ENCODE measurements at regions not wholly inside any gene's neighbourhood (a gene's known extent, or its start where the extent isn't known, plus 50 kb on each side); places are given as distances from the start of the nearest gene placed in this dataset.

GRCh38 chr10:62911210-62911963 is 95.2 kb upstream of the EGR2 start:
- Histone ChIP-seq H3K79me2 (no peaks in the 10 kb centered on the region), H3K4me1 (ENCODE audit: insufficient read depth) (no peaks in the 10 kb centered on the region), H4K20me1 (ENCODE audit: insufficient read depth, poor library complexity, severe bottlenecking) (no peaks in the 10 kb centered on the region), H3K27me3 (no peaks in the 10 kb centered on the region), H3K9me3 (ENCODE audit: low read depth) (no peaks in the 10 kb centered on the region), H3K9me2 (replicated peaks; ENCODE audit: insufficient read depth) (no peaks in the 10 kb centered on the region), H3K4me2 (no peak overlapping the region), H3K4me3 (no peak overlapping the region), H2AFZ (no peak overlapping the region), H3K36me3 (replicated peaks; ENCODE audit: insufficient read depth, low read depth) (no peaks in the 10 kb centered on the region), H3K27ac (no peak overlapping the region)
- TF ChIP-seq EZH2 (IDR thresholded peaks at IDR 0.05; ENCODE audit: borderline replicate concordance) (no peak), EZH2phosphoT487 (IDR thresholded peaks at IDR 0.05; ENCODE audit: low read depth, severe bottlenecking, unreplicated experiment) (no peak)
- TF ChIP-seq, protein P1, sequence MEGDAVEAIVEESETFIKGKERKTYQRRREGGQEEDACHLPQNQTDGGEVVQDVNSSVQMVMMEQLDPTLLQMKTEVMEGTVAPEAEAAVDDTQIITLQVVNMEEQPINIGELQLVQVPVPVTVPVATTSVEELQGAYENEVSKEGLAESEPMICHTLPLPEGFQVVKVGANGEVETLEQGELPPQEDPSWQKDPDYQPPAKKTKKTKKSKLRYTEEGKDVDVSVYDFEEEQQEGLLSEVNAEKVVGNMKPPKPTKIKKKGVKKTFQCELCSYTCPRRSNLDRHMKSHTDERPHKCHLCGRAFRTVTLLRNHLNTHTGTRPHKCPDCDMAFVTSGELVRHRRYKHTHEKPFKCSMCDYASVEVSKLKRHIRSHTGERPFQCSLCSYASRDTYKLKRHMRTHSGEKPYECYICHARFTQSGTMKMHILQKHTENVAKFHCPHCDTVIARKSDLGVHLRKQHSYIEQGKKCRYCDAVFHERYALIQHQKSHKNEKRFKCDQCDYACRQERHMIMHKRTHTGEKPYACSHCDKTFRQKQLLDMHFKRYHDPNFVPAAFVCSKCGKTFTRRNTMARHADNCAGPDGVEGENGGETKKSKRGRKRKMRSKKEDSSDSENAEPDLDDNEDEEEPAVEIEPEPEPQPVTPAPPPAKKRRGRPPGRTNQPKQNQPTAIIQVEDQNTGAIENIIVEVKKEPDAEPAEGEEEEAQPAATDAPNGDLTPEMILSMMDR (IDR thresholded peaks at IDR 0.05; ENCODE audit: poor library complexity), result no peak
- WGBS (ENCODE audit: low lambda C conversion rate, missing lambda C conversion rate), result 82% methylated on average over 11 of the region's 11 CpGs
- no peak for DNase-seq (ENCODE audit: low spot score)

DNA sequence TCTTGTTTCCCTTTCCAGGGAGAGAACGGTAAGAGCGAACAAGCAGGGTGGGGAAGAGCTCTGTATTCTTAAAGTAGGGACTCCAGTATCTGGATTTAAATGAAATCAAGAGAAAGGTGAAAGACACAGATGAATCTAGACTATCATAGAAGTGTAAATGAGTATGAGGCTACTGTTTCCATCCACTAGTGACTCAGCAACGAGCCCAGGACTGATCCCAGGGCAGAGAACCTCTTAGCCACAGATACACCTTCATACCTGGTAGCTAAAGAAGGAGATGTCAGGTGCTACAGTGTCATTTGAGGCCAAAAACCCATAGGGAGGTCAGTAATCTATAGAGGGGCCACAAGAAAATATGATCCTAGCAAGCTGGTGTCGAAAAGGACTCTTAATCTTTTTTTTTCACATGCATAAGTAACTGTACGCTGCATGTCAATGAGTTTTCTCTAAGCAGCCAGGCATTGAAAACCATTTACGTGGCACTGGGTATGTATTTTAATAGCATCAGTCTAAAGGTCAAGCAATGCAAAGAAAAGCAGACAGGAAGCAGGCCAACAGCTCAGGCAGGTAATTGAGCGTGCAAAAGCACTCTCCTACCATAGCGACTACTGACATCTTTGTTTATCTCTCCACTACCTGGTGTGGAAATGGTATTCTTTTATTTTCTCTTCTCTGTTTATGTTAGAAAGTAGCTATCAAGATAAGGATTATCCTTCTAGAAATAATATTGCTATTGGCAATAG is 91.5 kb upstream of the EGR2 start:
- WGBS (ENCODE audit: low lambda C conversion rate, missing lambda C conversion rate), result 79% methylated on average over 8 of the region's 8 CpGs
- H3K9me3 ChIP-seq (ENCODE audit: low read depth), result no peaks in the 10 kb centered on the region
- no peak overlapping the region for H3K4me3 ChIP-seq

DNA sequence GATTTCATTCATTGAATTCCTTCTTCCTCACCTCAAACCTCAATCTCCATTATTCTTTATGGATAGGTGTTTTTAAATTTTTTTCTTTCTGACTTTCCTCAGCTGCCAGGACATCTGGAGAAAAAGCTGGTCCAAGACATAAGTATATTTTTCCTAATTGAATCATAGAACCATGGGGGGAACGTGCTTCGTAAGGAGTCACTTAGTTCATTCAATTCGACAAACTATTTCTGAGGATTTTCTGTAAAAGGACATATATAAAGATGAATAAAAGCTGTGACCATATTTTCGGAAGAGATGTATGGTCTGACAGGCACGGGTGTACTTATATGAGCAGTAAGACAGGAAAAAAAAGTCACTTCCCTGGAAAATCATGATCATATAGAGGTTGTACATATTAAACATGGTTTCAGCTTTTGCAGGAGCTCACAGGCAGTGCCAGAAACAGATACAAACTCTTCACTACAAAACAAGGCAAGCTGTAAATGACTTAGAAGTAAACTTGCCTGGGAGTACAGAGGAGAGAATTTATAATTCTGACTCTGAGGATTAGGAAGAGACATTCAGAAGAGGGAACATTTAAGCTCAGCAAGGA is 88.2 kb upstream of the EGR2 start:
- Histone ChIP-seq H3K4me3 (no peak overlapping the region), H2AFZ (no peak overlapping the region), H3K27ac (no peak overlapping the region), H3K9me3 (ENCODE audit: low read depth) (no peaks in the 10 kb centered on the region), H3K27me3 (no peaks in the 10 kb centered on the region), H3K79me2 (no peaks in the 10 kb centered on the region), H4K20me1 (ENCODE audit: insufficient read depth, poor library complexity, severe bottlenecking) (no peaks in the 10 kb centered on the region), H3K9me2 (replicated peaks; ENCODE audit: insufficient read depth) (no peaks in the 10 kb centered on the region), H3K4me2 (no peak overlapping the region), H3K4me1 (ENCODE audit: insufficient read depth) (no peaks in the 10 kb centered on the region), H3K36me3 (replicated peaks; ENCODE audit: insufficient read depth, low read depth) (no peaks in the 10 kb centered on the region)
- WGBS (ENCODE audit: low lambda C conversion rate, missing lambda C conversion rate), result 97% methylated on average over 5 of the region's 5 CpGs
- TF ChIP-seq, protein P1 (IDR thresholded peaks at IDR 0.05; ENCODE audit: poor library complexity), result no peak
- TF ChIP-seq EZH2 (IDR thresholded peaks at IDR 0.05; ENCODE audit: borderline replicate concordance), result no peak
- TF ChIP-seq EZH2phosphoT487 (IDR thresholded peaks at IDR 0.05; ENCODE audit: low read depth, severe bottlenecking, unreplicated experiment), result no peak
- no peak for DNase-seq (ENCODE audit: low spot score)

More for the DNA sequence above, 91.5 kb upstream of the EGR2 start:
- H3K4me2 ChIP-seq, result no peak overlapping the region
- no peaks in the 10 kb centered on the region for H3K4me1 ChIP-seq (ENCODE audit: insufficient read depth)
- TF ChIP-seq, protein P1 (IDR thresholded peaks at IDR 0.05; ENCODE audit: poor library complexity), result no peak
- no peak for TF ChIP-seq EZH2phosphoT487 (IDR thresholded peaks at IDR 0.05; ENCODE audit: low read depth, severe bottlenecking, unreplicated experiment)
- DNase-seq (ENCODE audit: low spot score), result no peak
- no peak overlapping the region for H3K27ac ChIP-seq
- no peaks in the 10 kb centered on the region for H3K27me3 ChIP-seq
- H3K79me2 ChIP-seq, result no peaks in the 10 kb centered on the region
- H4K20me1 ChIP-seq (ENCODE audit: insufficient read depth, poor library complexity, severe bottlenecking), result no peaks in the 10 kb centered on the region
- H2AFZ ChIP-seq, result no peak overlapping the region
- no peaks in the 10 kb centered on the region for H3K9me2 ChIP-seq (replicated peaks; ENCODE audit: insufficient read depth)
- H3K36me3 ChIP-seq (replicated peaks; ENCODE audit: insufficient read depth, low read depth), result no peaks in the 10 kb centered on the region

Measured in hepatocyte (in vitro differentiated cells).